AG09309 (cell line): ENCODE measurements at regions not wholly inside any gene's neighbourhood (a gene's known extent, or its start where the extent isn't known, plus 50 kb on each side); places are given as distances from the start of the nearest gene placed in this dataset.
A peak's percentile ranks its signal among the peaks of the same experiment; 100 is the strongest.

ENCODE experiments used
- DNase-seq: peaks from one replicate; pipeline ENCODE4 v3.0.0-alpha.2; 2010; ENCODE audit warnings: low read depth
- H3K4me3 ChIP-seq: 2 replicates; pipeline ENCODE4 v1.5.1; 2011; ENCODE audit warnings: mild to moderate bottlenecking, low read depth, low read length, moderate library complexity; ENCODE audit not compliant: control insufficient read depth
- TF ChIP-seq, protein P1 (sequence below): IDR thresholded peaks from 2 replicates; pipeline ENCODE4 v1.5.1; 2011; ENCODE audit warnings: mild to moderate bottlenecking, low read depth, low read length, inconsistent platforms; ENCODE audit not compliant: insufficient read depth, control insufficient read depth; ENCODE audit errors: missing control alignments

- TF ChIP-seq, protein P1, sequence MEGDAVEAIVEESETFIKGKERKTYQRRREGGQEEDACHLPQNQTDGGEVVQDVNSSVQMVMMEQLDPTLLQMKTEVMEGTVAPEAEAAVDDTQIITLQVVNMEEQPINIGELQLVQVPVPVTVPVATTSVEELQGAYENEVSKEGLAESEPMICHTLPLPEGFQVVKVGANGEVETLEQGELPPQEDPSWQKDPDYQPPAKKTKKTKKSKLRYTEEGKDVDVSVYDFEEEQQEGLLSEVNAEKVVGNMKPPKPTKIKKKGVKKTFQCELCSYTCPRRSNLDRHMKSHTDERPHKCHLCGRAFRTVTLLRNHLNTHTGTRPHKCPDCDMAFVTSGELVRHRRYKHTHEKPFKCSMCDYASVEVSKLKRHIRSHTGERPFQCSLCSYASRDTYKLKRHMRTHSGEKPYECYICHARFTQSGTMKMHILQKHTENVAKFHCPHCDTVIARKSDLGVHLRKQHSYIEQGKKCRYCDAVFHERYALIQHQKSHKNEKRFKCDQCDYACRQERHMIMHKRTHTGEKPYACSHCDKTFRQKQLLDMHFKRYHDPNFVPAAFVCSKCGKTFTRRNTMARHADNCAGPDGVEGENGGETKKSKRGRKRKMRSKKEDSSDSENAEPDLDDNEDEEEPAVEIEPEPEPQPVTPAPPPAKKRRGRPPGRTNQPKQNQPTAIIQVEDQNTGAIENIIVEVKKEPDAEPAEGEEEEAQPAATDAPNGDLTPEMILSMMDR = no peak
- H3K4me3 ChIP-seq = no peak overlapping the region
- DNase-seq = no peak
Observed at GRCh38 chr11:10386361-10386760, 68.7 kb upstream of the AMPD3 start.

GRCh38 chr11:10386861-10387205 is 68.2 kb upstream of the AMPD3 start:
- TF ChIP-seq, protein P1 = no peak
- H3K4me3 ChIP-seq = no peak overlapping the region
- DNase-seq = no peak

DNA sequence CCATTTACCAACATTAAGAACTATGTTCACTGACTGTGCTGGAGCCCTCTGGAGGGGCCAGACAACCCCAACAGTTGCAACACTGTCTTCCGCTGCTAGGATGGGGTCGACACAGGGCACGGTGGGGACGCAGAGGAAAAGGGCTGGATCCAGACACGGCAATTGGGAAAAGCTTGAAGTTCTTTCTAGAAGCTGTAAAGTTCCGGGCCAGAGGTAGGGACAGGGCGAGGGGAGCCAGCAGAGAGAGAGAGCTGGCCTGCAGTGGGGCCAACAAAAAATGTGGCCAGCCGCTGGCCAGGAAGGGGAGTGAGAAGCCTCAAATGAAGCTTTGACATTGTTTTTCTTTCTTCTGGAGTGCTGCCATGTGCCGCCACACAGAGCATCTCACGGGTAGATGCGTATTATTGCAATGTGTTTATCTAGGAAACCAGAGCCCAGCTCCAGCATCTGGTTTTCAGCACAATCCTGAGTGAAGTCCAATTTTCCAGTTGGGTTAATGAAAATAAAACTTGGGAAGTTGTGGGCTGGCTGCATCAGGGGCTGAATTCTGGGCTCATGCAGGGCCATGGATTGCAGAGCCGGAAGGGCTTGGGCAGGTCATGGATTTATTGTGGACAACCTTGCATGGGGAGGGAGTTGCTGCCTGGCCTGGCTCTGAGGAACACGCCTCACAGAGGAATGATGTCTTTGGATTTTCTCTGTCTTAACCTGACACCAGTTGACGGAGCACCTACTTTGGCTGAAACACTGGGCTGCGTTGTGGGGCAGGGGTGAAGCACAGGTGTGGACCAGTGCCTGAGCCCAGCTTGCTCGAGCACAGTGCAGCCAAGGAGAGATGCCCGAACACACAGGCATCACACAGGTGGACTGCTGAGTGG is 67.6 kb upstream of the AMPD3 start:
- H3K4me3 ChIP-seq = no peak overlapping the region
- TF ChIP-seq, protein P1 = peak; percentile 3
- peak; percentile 95 for DNase-seq

GRCh38 chr11:10388101-10388500 is 67.0 kb upstream of the AMPD3 start:
- DNase-seq = no peak
- TF ChIP-seq, protein P1 = no peak
- no peak overlapping the region for H3K4me3 ChIP-seq

DNA sequence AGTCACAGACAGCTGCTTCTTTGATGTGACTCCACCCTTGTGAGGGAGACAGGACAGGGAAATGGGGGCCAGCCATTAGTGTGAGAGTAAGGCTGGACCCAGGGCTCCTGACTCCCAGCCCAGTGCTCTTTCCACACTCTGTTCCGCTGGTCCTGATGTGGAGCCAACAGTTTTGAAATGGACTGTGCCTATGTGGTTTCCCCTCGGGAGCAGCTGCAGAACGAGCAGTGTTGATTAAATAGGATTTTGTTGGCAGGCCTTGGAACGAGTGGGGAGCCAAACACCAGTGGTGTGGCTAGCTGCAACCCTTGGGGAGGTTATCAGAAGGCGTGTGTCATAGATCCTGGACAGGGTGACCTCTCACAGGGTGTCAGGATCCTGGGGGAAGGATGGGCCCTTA is 66.5 kb upstream of the AMPD3 start:
- no peak for DNase-seq
- no peak overlapping the region for H3K4me3 ChIP-seq
- TF ChIP-seq, protein P1 = no peak

DNA sequence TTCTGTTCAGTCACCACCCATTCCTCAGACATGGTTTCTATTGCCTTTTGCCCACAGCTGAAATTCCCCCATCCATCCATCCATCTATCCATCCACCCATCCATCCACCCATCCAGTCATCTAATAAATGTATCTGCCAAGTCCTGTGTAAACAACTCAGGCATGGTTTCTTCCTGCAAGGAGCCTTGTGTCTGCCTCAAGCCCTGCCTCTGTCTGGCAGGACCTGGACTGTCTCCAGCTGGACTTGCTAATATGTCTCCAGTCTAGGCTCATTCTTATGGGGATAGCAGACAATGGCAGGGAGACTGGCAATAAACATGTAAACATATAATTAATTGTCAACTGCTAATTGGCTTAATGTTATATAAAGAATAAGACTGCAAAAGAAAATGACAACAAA is 64.7 kb upstream of the AMPD3 start:
- H3K4me3 ChIP-seq = no peak overlapping the region
- TF ChIP-seq, protein P1 = no peak
- no peak for DNase-seq
